ENCODE measurements at regions not wholly inside any gene's neighbourhood (a gene's known extent, or its start where the extent isn't known, plus 50 kb on each side); places are given as distances from the start of the nearest gene placed in this dataset.

DNA sequence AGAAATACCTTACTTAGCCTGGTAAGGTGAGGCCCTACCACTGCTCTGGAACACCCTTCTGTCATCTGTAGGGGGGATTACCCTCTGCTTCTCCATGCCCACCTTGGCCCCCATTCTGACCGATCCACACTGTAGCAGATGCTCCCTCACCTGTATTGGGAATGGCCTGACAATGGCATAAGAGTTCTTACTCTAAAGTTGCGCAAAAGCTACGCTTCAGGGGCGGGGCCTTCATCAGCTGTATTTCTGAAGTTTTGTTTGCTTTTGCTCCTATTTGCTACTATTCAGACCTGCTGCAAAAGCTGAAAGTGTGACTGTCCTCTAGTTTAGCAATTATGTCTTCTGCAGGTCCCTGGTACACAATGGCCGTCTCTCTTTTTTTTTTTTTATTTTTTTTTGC is 252.6 kb downstream of the TLE3 start:
- Mint-ChIP-seq H3K9me3 (peaks cover 12% of the 10 kb centered on the region), H3K27ac (no peak overlapping the region), H3K27me3 (peaks cover 17% of the 10 kb centered on the region), H3K4me3 (no peak overlapping the region), H3K4me1 (ENCODE audit: unreplicated experiment) (peaks cover 23% of the 10 kb centered on the region), H3K36me3 (no peaks in the 10 kb centered on the region)
- TF ChIP-seq, protein P1, sequence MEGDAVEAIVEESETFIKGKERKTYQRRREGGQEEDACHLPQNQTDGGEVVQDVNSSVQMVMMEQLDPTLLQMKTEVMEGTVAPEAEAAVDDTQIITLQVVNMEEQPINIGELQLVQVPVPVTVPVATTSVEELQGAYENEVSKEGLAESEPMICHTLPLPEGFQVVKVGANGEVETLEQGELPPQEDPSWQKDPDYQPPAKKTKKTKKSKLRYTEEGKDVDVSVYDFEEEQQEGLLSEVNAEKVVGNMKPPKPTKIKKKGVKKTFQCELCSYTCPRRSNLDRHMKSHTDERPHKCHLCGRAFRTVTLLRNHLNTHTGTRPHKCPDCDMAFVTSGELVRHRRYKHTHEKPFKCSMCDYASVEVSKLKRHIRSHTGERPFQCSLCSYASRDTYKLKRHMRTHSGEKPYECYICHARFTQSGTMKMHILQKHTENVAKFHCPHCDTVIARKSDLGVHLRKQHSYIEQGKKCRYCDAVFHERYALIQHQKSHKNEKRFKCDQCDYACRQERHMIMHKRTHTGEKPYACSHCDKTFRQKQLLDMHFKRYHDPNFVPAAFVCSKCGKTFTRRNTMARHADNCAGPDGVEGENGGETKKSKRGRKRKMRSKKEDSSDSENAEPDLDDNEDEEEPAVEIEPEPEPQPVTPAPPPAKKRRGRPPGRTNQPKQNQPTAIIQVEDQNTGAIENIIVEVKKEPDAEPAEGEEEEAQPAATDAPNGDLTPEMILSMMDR (conservative IDR thresholded peaks at IDR 0.05): no peak
- DNase-seq (ENCODE audit: extremely low spot score, unreplicated experiment): no peak

DNA sequence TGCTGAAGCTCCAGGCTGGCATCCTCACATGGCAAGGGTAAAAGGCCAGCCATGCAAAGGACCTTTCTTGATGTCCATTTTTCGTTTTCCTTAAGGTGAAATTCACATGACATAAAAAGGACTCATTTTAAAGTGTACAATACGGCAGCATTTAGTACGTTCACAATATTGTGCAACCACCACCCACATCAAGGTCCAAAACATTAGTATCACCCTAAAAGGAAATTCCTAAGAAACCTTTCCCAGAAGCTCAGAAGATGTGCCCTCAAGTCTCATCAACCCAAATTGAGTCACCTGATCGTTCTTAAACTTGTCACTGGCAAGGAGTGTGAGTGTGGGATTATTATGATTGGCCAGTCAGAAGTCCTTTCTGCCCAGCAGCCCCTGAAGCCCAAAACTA is 250.1 kb downstream of the TLE3 start:
- H3K9me3 Mint-ChIP-seq: peaks cover 12% of the 10 kb centered on the region
- H3K4me3 Mint-ChIP-seq: no peak overlapping the region
- no peak overlapping the region for H3K27ac Mint-ChIP-seq
- peaks cover 15% of the 10 kb centered on the region for H3K4me1 Mint-ChIP-seq (ENCODE audit: unreplicated experiment)
- no peaks in the 10 kb centered on the region for H3K36me3 Mint-ChIP-seq
- TF ChIP-seq, protein P1 (conservative IDR thresholded peaks at IDR 0.05): no peak
- DNase-seq (ENCODE audit: extremely low spot score, unreplicated experiment): no peak
- peaks cover 26% of the 10 kb centered on the region for H3K27me3 Mint-ChIP-seq

DNA sequence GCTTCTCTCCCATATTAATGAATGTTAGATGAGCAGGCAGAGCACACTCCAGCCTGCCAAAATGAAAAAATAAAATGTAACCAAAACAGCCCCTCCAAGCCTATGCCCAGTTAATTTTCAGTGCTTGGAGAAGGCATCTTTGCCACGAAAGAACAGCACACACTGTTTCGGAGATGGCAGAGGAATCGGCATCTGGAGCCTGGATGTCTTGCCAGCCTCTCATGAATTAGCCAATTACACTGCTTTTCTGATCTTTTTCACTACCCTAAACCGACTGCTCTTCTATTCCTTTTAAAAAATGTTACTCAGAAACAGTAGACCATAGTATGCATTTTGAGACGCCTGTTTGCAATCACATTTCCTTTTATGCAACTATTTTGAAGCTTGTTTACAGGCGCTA is 249.6 kb downstream of the TLE3 start:
- Mint-ChIP-seq H3K36me3 (no peaks in the 10 kb centered on the region), H3K27ac (no peak overlapping the region), H3K4me1 (ENCODE audit: unreplicated experiment) (peaks cover 19% of the 10 kb centered on the region), H3K4me3 (no peak overlapping the region), H3K9me3 (peaks cover 12% of the 10 kb centered on the region), H3K27me3 (peaks cover 30% of the 10 kb centered on the region)
- DNase-seq (ENCODE audit: extremely low spot score, unreplicated experiment): no peak
- TF ChIP-seq, protein P1 (conservative IDR thresholded peaks at IDR 0.05): no peak

DNA sequence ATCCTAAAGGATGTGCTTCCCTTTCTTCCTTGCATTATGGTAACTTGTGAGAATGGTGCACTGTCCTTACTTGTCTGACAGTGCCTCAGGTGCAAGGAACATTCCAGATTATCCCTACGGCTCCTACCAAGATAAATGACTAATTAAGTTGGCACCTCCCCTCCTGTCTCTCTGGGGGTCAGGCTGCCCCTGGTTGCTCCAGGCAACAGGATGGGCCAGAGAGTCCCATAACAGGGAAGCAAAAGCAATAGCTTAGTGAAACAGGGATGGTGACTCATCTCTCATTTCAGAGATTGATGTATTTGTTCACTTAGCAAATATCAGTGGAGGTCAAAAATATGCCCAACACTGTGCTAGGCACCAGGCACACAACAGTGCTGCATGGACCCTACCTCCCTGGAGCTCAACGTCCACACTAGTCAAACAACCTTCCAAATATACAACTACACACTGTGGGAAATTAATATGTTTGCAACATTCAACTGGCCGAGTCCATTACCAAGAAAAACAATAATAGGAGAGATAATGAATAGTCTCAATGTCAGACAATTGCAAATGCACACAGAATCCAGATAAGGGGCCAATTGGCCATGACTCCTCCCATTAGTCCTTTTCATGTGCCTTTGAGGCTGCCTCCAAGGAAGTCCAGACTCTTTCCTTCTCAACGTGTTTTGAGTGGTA is 249.0 kb downstream of the TLE3 start:
- Mint-ChIP-seq H3K9me3 (peaks cover 12% of the 10 kb centered on the region), H3K27me3 (peaks cover 28% of the 10 kb centered on the region), H3K36me3 (no peaks in the 10 kb centered on the region), H3K27ac (no peak overlapping the region), H3K4me3 (no peak overlapping the region), H3K4me1 (ENCODE audit: unreplicated experiment) (peaks cover 22% of the 10 kb centered on the region)
- TF ChIP-seq, protein P1 (conservative IDR thresholded peaks at IDR 0.05): no peak
- no peak for DNase-seq (ENCODE audit: extremely low spot score, unreplicated experiment)

DNA sequence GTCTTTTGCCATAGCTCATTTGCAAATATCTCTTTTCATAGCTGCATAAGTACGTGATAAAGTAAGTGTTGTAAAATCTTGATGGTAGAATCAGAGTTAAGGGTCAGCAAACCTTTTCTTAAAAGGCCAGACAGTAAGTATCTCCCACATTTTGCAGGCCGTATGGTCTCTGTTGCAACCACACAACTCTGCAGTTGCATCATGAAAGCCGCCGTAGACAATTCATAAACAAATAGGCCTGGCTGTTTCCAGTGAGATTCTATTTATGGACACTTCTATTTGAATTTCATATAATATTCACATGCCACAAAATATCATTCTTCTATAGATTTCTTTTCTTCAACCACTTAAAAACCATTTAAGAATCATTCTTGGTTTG is 248.5 kb downstream of the TLE3 start:
- TF ChIP-seq, protein P1 (conservative IDR thresholded peaks at IDR 0.05): no peak
- Mint-ChIP-seq H3K27me3 (peaks cover 23% of the 10 kb centered on the region), H3K27ac (no peak overlapping the region), H3K4me3 (no peak overlapping the region), H3K9me3 (peaks cover 12% of the 10 kb centered on the region), H3K4me1 (ENCODE audit: unreplicated experiment) (peaks cover 24% of the 10 kb centered on the region), H3K36me3 (no peaks in the 10 kb centered on the region)
- DNase-seq (ENCODE audit: extremely low spot score, unreplicated experiment): no peak

All from type B pancreatic cell (in vitro differentiated cells).